RCC 7860 (cell line): ENCODE measurements at regions not wholly inside any gene's neighbourhood (a gene's known extent, or its start where the extent isn't known, plus 50 kb on each side); places are given as distances from the start of the nearest gene placed in this dataset.

Source experiments
- DNase-seq: peaks from one replicate; pipeline ENCODE4 v3.0.0-alpha.2; 2015; ENCODE audit warnings: low spot score
- FAIRE-seq: peaks from 2 replicates; lab custom pipeline; 2012; peaks lifted over from hg19 to GRCh38; lab: Jason Lieb, UNC

DNA sequence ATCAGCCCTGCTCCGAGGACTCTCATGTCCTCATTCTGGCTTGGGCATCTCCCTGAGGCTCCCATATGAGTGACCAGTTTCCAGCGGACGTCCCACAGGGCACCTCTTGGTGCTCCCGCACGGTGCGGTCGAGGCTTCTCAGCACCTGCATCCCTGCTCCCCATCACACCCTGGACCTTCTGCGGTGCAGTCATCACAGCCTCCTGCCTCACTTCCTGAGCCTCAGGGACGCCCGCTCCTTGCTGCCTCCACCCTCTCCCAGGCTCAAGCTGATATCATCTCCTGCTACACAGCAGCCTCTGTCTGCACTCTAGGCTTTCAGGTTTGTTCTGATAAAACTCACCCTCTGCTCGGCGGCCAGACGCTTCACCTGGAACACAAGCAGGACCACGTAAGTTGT lies 185.0 kb downstream of the TMEM18 start:
- no peak for DNase-seq
- no peak for FAIRE-seq

DNA sequence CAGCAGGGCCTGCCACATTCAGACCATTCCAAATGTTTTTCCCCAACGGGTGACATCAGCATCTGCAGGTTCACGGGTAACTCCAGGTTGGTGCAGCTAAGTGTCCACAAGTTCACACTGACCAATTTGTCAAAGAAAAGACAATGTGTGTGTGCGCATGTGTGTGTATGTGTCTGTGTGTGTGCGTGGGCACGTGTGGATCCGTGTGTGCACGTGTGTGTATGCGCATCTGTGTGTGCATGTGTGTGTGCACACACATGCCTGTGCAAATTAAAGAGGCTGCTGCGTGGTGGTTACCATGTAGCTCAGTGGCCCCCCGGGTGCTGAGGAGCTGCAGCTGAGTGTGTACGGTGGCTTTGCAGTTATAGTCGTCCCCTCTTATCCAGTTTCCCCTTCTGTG lies 187.4 kb downstream of the TMEM18 start:
- DNase-seq (no peak), FAIRE-seq (no peak)

DNA sequence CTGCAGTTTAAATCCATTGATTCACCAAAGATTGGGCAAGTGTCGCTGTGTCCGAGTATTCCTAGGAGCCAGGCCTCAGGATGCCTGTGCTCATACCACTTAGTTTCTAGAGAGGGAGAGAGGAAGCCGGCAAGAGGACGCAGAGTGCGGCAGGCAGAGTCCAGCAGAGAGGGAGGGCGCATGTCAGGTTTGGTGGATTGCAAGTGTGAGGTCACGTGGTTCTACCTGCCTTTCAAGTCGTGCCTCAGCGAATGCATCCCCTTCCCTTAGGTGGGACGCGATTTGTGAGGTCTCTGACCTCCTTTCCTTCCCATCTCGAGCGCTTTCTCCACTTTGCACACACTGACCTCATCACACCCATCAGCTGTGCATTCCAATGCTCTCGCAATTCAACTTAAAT lies 188.1 kb downstream of the TMEM18 start:
- no peak for DNase-seq
- no peak for FAIRE-seq

DNA sequence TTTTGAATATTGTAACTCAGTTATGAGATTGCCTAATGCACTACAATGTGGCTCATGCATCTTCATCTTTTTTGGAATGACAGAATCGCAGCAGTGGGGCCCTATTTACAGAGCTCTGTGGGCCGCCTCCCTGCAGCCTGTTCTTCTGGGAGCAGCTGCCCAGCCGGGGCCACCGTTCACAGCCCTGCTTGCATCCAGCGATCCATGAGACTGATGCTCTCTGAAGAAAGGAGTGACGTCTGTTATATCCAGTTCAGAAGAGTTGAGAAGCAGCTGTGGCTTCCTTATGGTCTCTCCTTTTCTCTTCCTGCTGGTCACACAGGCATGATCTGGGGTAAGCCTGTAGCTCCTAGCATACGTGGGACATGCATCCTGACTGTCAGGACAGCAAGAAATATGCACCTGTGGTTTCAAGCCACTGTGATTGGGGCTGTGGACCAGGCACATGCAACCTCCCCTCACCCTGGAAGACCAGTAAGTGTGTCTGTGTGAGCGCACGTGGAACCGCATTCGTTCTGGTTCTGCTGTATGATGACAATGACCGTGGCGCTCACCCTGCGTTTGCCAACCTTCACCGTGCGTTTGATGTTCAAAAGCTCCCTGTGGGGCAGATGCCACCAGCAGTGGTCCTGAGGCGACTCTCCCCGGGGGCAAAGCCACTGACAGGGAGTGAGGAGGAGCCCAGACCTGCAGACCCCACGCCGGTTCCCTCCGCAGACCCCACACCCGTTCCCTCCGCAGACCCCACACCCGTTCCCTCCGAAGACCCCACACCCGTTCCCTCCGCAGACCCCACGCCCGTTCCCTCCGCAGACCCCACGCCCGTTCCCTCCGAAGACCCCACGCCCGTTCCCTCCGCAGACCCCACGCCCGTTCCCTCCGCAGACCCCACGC lies 189.8 kb downstream of the TMEM18 start:
- no peak for FAIRE-seq

DNA sequence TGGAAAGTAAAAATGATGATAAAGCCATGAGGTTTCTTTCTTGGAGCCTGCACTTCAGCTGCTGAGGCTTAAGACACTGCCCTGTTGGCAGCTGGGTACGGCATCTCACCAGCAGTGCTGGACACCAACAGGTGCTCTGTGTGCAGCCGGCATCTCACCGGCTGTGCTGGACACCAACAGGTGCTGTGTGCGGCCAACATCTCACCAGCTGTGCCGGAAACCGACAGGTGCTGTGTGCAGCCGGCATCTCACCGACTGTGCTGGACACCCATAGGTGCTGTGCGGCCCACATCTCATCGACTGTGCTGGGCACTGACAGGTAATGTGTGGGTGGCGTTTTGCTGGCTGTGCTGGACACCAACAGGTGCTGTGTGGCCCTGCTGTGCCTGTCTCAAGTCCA lies 190.8 kb downstream of the TMEM18 start:
- no peak for DNase-seq
- no peak for FAIRE-seq

More for the DNA sequence above, 189.8 kb downstream of the TMEM18 start:
- DNase-seq: no peak

DNA sequence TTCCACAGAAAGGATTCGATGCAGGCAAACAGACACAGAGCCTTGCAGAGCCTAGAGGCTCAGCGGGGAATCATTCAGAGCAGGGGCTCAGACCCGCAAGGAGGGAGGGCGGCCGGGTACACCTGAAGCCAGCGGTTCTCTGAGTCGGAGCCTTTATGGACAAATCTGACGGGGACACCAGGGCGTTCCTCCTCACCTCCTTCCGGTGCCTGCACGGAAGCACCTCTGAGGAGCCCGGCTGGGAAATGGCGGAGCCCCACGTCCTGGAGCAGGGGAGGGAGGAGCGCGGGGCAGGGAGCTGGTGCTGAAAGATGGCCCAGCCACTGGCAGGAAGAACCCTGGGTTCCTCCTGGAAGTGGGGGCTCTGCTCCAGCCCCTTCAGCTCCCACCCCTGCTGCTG lies 193.5 kb upstream of the ALKAL2 start:
- FAIRE-seq (no peak), DNase-seq (no peak)

DNA sequence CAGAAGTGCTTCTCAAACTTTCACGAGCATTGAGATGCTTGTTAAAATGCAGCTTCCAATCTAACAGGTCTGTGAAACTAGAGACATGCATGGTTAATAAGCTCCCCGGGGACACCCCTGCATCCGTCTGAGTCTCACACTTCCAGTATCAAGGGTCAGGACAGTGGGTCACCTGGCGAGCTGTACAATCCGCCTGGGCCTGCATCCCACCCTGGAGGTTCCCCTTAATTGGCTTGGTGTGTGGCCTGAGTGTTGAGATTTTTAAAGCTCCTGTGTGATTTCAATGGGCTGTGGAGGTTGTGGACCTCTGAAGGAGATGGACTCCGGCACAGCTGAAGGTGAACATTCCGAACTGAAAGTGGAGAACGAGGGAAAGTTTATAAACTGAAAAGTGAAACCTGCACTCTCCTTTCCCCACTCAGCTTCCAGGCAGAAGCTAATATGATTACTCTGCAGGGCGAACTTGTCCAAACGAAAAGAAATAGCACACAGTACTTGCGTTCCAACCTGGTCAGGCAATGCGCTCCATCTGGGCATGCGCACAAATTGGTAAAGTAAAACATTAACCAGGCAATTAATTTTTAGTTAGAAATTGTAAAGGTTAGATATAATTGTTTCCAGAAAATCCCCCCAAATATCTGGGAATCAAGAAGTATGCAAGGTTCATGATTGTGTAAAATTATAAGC lies 191.7 kb upstream of the ALKAL2 start:
- FAIRE-seq (no peak), DNase-seq (no peak)

DNA sequence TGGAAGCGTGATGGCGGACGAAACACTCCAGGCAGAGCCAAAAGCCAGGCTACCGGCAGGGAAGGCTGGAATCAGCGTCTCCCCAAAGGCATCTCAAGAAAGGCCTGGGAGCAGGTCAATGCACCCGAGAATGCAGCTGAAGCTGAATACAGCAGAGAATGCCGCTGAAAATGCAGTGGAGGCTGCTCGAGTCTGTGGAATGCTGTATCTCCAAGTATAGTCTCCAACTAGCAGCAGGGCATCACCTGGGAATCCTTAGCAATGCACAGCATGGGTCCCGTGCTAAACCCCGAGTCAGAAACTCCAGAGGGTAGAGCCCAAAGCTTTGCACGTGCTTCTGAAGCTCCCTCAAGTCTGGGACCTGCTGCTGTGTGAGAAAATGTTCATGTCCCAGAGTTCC lies 191.1 kb upstream of the ALKAL2 start:
- FAIRE-seq: no peak
- no peak for DNase-seq

DNA sequence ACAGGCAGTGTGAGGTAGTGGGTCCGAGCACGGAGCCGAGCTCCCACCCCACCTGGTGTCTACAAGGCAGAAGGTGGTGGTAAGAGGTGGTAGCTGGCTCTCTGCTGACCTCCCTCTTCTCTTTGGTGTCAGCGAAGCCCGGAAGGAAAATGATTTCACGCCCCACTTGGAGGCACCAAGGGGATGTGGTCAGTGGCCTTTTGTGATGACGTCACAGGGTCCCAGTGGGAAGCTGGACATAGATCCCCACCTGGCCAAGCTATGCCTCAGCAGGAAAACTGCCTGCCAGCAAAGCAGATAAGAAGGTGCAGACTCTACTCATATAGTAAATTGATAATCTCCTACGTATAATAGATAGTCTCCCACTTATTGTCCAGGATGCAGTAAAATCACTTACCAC lies 183.7 kb upstream of the ALKAL2 start:
- DNase-seq (no peak), FAIRE-seq (no peak)

DNA sequence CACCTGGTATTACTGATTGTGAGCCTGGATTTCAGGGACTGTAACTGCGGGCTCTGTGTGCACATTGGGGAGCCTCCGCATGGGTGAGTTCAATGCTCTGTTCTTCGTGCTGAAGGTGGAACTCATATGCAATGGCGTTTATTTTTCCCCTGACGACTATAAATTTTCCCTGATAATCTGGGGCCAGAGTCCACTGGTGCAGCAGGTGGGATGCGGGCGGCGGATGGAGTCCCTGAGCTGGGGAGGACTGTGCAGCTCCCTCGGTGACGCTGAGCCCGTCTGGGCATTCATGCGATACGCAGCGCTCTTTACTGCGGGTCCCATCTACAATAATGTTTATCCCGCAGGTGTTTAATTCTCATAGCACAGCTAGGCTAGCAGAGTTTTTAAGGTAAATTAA lies 181.6 kb upstream of the ALKAL2 start:
- FAIRE-seq: no peak

DNA sequence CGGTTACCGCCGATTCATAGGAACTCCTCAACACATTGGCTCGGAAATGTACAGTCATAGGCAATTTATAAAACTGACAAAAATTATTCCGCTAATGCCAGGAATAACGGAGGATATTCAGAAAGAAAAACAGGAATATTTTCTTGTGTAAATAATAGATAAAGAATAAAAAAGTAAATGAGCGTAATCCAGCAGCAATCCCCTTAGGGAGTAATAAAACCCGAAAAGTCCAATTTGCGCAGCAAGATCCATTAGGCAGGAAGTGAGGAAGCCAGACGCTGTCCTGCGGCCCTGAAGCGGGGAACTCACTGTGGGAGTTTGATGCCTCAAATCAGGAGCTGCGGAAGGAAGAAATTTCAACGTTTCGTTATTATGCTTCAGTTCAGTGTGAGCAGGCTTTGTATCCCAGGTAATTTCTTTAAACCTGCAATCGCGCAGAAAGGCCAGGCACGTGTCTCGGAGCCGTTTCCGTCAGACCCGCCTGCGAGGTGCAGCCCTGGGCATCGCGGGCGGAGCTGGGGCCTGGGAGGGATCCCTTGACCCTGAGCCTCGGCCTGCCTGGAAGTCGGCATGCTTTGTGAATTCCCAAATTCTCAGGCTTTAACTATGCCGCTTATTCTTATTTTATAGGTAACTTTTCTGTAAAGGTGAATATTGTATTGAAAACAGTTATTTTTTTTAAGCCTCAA lies 180.9 kb upstream of the ALKAL2 start:
- no peak for DNase-seq
- FAIRE-seq: no peak

More for the DNA sequence above, 181.6 kb upstream of the ALKAL2 start:
- no peak for DNase-seq

DNA sequence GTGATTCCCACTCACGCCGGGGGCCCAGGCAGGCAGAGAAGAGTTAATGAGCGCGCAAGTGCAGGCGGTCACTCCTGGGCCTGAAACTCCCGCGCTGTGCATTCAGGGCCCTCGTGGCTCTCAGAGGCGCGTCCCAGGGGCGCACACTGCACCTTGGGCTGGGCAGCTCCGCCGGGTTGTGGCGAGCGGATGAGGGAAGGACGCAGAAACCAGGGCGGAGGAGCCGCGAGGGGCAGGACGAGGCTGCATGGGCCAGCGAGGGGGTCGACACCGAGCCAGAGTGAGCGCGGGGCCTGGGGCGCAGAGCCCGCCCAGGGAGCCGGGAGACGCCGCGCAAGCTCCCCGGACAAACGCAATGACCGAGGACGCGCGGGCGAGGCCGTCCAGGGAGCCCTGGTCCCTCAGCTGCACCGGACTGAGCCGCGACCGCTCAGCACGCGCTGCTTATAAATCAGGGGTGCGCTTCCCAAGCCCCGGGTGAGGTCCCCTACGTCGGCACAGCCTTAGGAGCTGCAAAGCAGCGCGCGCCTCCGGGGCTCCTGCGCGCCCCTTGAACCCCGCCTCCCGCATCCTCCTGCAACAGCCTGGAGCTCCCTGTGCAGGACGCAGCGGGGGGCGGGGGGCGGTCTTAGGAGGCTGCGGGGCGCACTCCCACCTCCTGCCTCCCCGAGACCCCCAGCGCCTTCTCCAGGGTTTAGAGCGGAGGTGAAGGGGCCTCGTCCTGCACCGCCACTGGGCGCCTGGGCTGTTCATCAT lies 180.2 kb upstream of the ALKAL2 start:
- DNase-seq (no peak), FAIRE-seq (no peak)

DNA sequence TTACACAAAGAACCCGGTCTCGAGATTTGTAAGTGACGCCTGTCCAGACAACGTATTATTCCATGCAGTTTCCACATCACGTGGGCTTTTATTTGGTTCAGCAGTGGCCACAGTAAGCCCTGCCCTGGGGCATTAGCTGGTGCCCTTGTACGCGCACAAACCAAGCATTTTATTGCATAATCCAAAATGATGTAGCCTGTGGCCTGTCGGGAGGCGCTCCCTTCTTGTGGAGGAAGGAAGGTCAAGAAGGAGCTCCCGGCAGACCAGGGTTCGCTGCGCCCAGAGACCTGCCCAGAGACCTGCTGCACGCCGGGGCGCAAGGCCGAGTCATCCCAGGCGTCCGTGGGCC lies 179.6 kb upstream of the ALKAL2 start:
- FAIRE-seq (no peak), DNase-seq (no peak)

DNA sequence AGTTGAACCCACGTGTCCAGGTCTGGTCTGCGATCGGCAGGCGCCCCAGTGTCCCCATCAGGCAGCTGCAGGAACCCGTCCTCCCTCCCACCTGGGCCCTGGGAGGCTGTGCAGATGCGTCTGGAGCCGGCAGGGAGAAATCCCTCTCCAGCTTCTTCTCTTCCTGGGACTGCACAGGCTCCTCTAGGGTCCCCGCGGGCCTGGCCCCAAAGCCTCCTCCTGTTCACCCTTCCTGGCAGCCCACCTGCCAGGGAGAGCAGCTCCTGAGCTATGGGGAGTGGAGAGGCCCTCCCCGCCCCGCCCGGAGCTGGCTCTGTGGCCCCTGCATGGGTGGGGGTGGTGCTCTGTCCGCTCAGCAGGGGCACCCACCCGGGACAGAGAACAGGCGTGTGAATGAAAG lies 179.2 kb upstream of the ALKAL2 start:
- DNase-seq (no peak), FAIRE-seq (no peak)

DNA sequence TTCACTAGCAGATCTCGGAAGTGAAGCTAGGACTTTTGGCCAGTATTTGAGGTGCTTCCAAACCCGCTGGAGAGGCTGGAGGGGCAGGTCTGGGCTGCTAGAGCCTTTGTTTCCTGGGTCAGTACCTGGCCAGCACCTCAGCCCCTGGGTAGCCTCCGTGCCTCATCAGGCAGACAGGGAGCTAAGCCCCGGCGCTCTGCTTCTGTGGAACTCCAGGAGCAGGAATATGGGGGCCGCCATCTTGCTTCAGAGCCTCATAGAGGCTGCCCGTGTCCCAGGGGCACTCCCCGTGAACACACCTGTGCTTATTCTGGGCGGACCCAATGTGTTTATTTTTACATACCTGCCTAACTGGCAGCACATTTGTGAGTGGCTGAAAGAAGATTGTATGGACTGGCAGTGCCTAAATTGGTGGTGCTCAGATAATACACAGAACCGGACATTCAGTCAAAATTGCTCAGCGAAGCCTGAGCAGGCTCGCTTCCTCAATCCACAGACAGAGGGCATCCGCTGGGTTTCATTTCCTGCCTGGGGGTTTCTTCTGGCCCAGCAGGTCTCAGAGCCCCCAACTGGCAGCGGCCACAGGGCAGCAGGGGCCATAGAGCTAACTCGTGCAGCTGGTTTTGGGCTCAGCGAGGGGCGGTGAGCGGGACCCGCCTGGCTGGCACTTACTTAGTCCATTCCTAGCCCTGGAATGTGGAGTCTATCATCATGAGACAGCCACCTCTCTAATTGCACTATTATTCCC lies 176.8 kb upstream of the ALKAL2 start:
- DNase-seq (no peak), FAIRE-seq (no peak)

DNA sequence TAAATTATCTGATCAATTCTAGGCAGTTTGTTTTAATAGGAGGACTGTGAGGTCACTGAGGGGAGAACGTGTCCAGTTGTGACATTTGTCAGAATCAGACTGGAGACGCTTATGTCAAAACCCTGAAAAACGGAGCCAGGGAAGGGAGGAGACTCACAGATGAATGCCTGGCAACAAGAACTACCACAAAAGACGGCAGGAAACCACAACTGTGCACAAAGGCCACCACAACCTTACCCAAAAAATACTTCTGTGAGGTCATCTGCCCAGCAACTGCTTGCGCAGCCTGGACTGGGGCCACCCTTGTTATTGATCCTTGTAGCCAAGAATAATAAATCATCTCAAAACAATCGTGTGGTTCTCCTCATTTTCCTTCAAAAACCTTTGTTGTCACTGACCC lies 173.0 kb upstream of the ALKAL2 start:
- no peak for FAIRE-seq

DNA sequence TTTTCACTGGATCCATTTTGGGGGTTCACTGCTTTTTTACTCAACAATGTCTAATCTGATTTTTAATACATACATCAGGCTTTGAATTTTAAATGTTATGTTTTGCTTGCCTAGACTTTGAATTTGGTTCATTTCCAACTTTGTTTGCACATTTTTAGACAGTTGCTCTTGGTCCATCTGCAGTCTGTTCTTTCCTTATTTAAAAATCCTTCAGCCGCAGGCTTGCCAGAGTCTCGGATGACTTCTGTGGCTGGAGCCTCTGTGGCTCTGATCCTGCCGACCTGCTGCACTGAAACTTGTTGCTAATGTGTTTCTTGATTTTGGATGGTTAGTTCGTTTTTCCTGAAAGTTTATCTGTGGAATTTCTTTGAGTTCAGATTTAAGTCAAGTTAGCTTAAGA lies 172.0 kb upstream of the ALKAL2 start:
- FAIRE-seq: no peak
- DNase-seq: no peak

More for the DNA sequence above, 173.0 kb upstream of the ALKAL2 start:
- no peak for DNase-seq

DNA sequence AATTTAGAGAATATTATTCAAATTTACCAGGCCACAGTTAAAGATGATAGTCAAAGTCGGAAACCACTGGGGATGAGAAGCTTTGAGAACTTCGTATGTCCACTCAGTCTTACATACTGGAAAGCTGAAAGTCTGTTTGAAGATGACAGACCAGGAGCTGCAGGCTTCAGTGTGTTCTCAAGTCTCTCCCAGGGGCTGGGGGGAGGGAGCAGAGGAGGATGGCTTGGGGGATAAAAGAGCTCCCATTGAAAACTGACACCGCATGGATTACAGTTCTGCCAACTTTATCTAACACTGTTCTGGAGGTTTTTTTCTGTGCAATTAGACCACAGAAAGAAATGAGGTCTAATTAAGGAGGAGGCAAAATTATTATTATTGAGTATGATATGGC lies 170.5 kb upstream of the ALKAL2 start:
- DNase-seq (no peak), FAIRE-seq (no peak)

DNA sequence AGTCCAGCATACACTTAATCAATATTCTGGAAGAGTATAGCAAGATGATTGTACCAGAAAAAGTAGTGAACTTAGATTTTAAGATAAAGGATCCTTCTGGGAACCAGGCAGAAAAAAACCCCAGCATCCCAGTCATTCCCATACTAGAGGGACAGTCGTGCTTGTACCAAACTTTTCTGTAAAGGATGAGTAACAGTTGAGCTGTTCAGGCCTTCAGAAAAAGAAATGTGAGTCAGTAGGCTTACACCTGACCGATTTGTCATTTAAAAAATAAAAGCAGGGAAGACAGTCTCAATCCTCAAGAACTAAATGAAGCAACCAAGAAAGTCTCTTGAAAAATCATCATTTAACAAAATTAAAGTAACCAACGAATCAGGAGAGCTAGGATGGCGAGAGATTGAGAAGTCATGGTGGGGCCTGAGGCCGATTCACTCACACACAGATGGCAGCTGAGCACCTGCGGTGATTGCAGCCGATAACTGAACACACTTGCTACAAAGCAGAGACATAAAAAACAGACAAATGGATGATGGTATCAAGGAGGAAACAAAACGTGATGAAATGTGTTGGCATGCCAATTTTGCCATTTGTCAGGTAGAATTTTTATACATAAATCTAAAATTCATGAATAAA lies 170.0 kb upstream of the ALKAL2 start:
- DNase-seq (no peak), FAIRE-seq (no peak)

DNA sequence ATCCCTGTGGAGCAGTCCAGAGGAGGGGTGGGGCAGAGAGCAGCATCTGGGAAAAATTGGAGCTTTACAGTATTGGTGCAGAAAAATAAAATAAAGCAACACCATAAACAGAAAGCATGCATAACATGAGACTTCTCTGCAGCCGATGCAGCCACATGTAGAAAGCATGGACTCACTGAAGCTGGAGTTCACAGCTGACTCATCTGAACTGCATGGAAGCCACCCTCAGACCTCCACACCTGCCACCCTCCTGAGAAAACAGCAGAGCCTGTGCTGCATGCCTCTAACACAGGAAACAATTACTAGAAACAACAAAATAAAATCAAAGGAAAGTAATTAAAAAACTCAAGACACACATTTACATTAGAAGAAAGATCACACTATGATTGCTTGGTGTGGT lies 169.4 kb upstream of the ALKAL2 start:
- DNase-seq (no peak), FAIRE-seq (no peak)
